HG02884 (cell line): ENCODE measurements at regions not wholly inside any gene's neighbourhood (a gene's known extent, or its start where the extent isn't known, plus 50 kb on each side); places are given as distances from the start of the nearest gene placed in this dataset.

Source experiments
- ATAC-seq: cut with Tn5 transposase; IDR thresholded peaks from one replicate; pipeline ENCODE4 v1.9.1; 2021; ENCODE audit warnings: mild to moderate bottlenecking, moderate library complexity; ENCODE audit not compliant: unreplicated experiment

GRCh38 chr13:62280590-62280989 is 864.9 kb upstream of the PCDH20 start:
- ATAC-seq, result no peak

- no peak for ATAC-seq
Measured at GRCh38 chr13:62278271-62278670, 862.6 kb upstream of the PCDH20 start.

- ATAC-seq, result no peak
Measured at GRCh38 chr13:62251734-62252133, 836.1 kb upstream of the PCDH20 start.

GRCh38 chr13:62250501-62251201 is 835.0 kb upstream of the PCDH20 start:
- ATAC-seq, result no peak

GRCh38 chr13:62246581-62246980 is 830.9 kb upstream of the PCDH20 start:
- ATAC-seq, result no peak

- ATAC-seq, result no peak
Measured at GRCh38 chr13:62243106-62243505, 827.5 kb upstream of the PCDH20 start.

- no peak for ATAC-seq
Measured at GRCh38 chr13:62234780-62235440, 819.3 kb upstream of the PCDH20 start.

- ATAC-seq, result no peak
Measured at GRCh38 chr13:62210951-62211350, 795.3 kb upstream of the PCDH20 start.

GRCh38 chr13:62209529-62209928 is 793.9 kb upstream of the PCDH20 start:
- peak; percentile 56 for ATAC-seq

GRCh38 chr13:62207388-62207787 is 791.7 kb upstream of the PCDH20 start:
- no peak for ATAC-seq

GRCh38 chr13:62206165-62206564 is 790.5 kb upstream of the PCDH20 start:
- no peak for ATAC-seq

- no peak for ATAC-seq
Measured at GRCh38 chr13:62205273-62205672, 789.6 kb upstream of the PCDH20 start.

GRCh38 chr13:62194371-62194770 is 778.7 kb upstream of the PCDH20 start:
- ATAC-seq, result no peak

GRCh38 chr13:62193919-62194318 is 778.3 kb upstream of the PCDH20 start:
- ATAC-seq, result no peak

GRCh38 chr13:62185631-62186255 is 770.1 kb upstream of the PCDH20 start:
- ATAC-seq, result no peak

GRCh38 chr13:62176051-62176450 is 760.4 kb upstream of the PCDH20 start:
- no peak for ATAC-seq

GRCh38 chr13:62173958-62174357 is 758.3 kb upstream of the PCDH20 start:
- ATAC-seq, result no peak

- ATAC-seq, result no peak
Measured at GRCh38 chr13:62171697-62172096, 756.0 kb upstream of the PCDH20 start.

- ATAC-seq, result no peak
Measured at GRCh38 chr13:62168891-62169290, 753.2 kb upstream of the PCDH20 start.

GRCh38 chr13:62167650-62168172 is 752.1 kb upstream of the PCDH20 start:
- no peak for ATAC-seq

- ATAC-seq, result no peak
Measured at GRCh38 chr13:62162860-62163259, 747.2 kb upstream of the PCDH20 start.

GRCh38 chr13:62158520-62158919 is 742.9 kb upstream of the PCDH20 start:
- ATAC-seq, result no peak
